ENCODE measurements at regions not wholly inside any gene's neighbourhood (a gene's known extent, or its start where the extent isn't known, plus 50 kb on each side); places are given as distances from the start of the nearest gene placed in this dataset.

GRCh38 chr12:130064999-130065398 lies 97.3 kb upstream of the FZD10 start:
- Histone ChIP-seq H3K4me2 (ENCODE audit: low read length) (no peak overlapping the region), H3K79me2 (no peaks in the 10 kb centered on the region), H3K27ac (no peak overlapping the region), H2AFZ (no peak overlapping the region), H3K9ac (no peak overlapping the region), H3K27me3 (ENCODE audit: control insufficient read depth, insufficient read depth, low read length) (no peaks in the 10 kb centered on the region), H3K4me1 (no peaks in the 10 kb centered on the region), H3K9me3 (ENCODE audit: control insufficient read depth, low read length) (no peaks in the 10 kb centered on the region), H3K36me3 (ENCODE audit: control insufficient read depth, insufficient read depth, low read length) (no peaks in the 10 kb centered on the region), H3K4me3 (ENCODE audit: low read depth, low read length) (no peak overlapping the region)
- TF ChIP-seq CTCF (IDR thresholded peaks at IDR 0.05): no peak

- Histone ChIP-seq H3K4me3 (ENCODE audit: low read depth, low read length) (no peak overlapping the region), H3K9ac (no peak overlapping the region), H2AFZ (no peak overlapping the region), H3K27me3 (ENCODE audit: control insufficient read depth, insufficient read depth, low read length) (no peaks in the 10 kb centered on the region), H3K9me3 (ENCODE audit: control insufficient read depth, low read length) (no peaks in the 10 kb centered on the region), H3K4me2 (ENCODE audit: low read length) (no peak overlapping the region), H3K4me1 (no peaks in the 10 kb centered on the region), H3K27ac (no peak overlapping the region), H3K36me3 (ENCODE audit: control insufficient read depth, insufficient read depth, low read length) (no peaks in the 10 kb centered on the region), H3K79me2 (no peaks in the 10 kb centered on the region)
- no peak for TF ChIP-seq CTCF (IDR thresholded peaks at IDR 0.05)
These were observed 95.5 kb upstream of the FZD10 start for GRCh38 chr12:130066742-130067141.

GRCh38 chr12:130068741-130069140 lies 93.5 kb upstream of the FZD10 start:
- no peak overlapping the region for H2AFZ ChIP-seq
- no peak for TF ChIP-seq CTCF (IDR thresholded peaks at IDR 0.05)
- no peaks in the 10 kb centered on the region for H3K9me3 ChIP-seq (ENCODE audit: control insufficient read depth, low read length)
- H3K36me3 ChIP-seq (ENCODE audit: control insufficient read depth, insufficient read depth, low read length): no peaks in the 10 kb centered on the region
- no peaks in the 10 kb centered on the region for H3K4me1 ChIP-seq
- H3K9ac ChIP-seq: no peak overlapping the region
- H3K4me3 ChIP-seq (ENCODE audit: low read depth, low read length): no peak overlapping the region
- no peak overlapping the region for H3K27ac ChIP-seq
- H3K27me3 ChIP-seq (ENCODE audit: control insufficient read depth, insufficient read depth, low read length): no peaks in the 10 kb centered on the region
- H3K79me2 ChIP-seq: no peaks in the 10 kb centered on the region
- no peak overlapping the region for H3K4me2 ChIP-seq (ENCODE audit: low read length)

GRCh38 chr12:130070126-130070611 lies 92.1 kb upstream of the FZD10 start:
- H3K9me3 ChIP-seq (ENCODE audit: control insufficient read depth, low read length): no peaks in the 10 kb centered on the region
- H3K9ac ChIP-seq: no peak overlapping the region
- no peak overlapping the region for H3K27ac ChIP-seq
- H3K4me1 ChIP-seq: no peaks in the 10 kb centered on the region
- no peaks in the 10 kb centered on the region for H3K27me3 ChIP-seq (ENCODE audit: control insufficient read depth, insufficient read depth, low read length)
- no peaks in the 10 kb centered on the region for H3K79me2 ChIP-seq
- peak overlapping the region; percentile 51 for H3K4me3 ChIP-seq (ENCODE audit: low read depth, low read length)
- H2AFZ ChIP-seq: peak overlapping the region; percentile 80
- peak overlapping the region; percentile 80 for H3K4me2 ChIP-seq (ENCODE audit: low read length)
- H3K36me3 ChIP-seq (ENCODE audit: control insufficient read depth, insufficient read depth, low read length): no peaks in the 10 kb centered on the region
- TF ChIP-seq CTCF (IDR thresholded peaks at IDR 0.05): no peak

- no peak overlapping the region for H3K4me3 ChIP-seq (ENCODE audit: low read depth, low read length)
- H3K27me3 ChIP-seq (ENCODE audit: control insufficient read depth, insufficient read depth, low read length): no peaks in the 10 kb centered on the region
- TF ChIP-seq CTCF (IDR thresholded peaks at IDR 0.05): no peak
- no peaks in the 10 kb centered on the region for H3K4me1 ChIP-seq
- no peak overlapping the region for H2AFZ ChIP-seq
- H3K79me2 ChIP-seq: no peaks in the 10 kb centered on the region
- H3K9me3 ChIP-seq (ENCODE audit: control insufficient read depth, low read length): no peaks in the 10 kb centered on the region
- H3K36me3 ChIP-seq (ENCODE audit: control insufficient read depth, insufficient read depth, low read length): no peaks in the 10 kb centered on the region
- H3K27ac ChIP-seq: no peak overlapping the region
- H3K9ac ChIP-seq: no peak overlapping the region
- no peak overlapping the region for H3K4me2 ChIP-seq (ENCODE audit: low read length)
These were observed 88.5 kb upstream of the FZD10 start for GRCh38 chr12:130073721-130074120.
